SKM-1 treated with dmso at 0.1 percent for 144 hours (cell line): ENCODE measurements at regions not wholly inside any gene's neighbourhood (a gene's known extent, or its start where the extent isn't known, plus 50 kb on each side); places are given as distances from the start of the nearest gene placed in this dataset.
A peak's percentile ranks its signal among the peaks of the same experiment; 100 is the strongest.

Experiments used
- DNase-seq: peaks from one replicate; lab custom pipeline; 2025; ENCODE audit not compliant: unreplicated experiment; lab: John Stamatoyannopoulos, UW

GRCh38 chr14:58942516-58942915 lies 246.0 kb upstream of the DAAM1 start:
- DNase-seq: no peak

DNA sequence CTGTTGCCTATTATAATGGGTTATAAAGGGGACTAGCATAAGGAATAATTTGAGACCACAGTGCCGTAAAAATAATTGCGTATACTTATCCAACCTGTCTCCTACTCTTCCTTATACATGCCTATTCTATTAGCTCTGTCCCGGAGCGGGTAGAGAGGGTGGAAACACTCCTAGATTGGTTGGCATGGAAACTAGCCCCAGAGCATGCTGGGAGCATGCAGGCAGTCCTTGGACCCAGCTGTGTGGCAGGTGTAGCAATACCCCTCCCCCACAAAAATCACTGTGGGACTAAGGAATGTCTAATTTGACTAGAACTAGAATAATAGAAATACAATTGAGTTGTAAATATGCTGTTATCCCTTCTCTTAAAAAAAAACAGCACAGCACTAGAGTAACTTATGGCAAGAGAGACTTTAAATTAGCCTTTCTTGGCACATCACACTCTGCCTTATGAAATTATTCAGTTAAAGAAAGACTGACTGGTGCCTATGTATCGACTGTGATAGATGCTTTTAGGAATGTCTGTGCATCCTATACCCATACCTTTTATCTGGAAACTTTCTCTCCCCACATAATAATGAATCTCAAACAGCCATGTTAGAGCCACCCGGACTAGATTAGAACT lies 244.0 kb upstream of the DAAM1 start:
- DNase-seq: no peak

GRCh38 chr14:58944968-58945356 lies 243.5 kb upstream of the DAAM1 start:
- DNase-seq: no peak

DNA sequence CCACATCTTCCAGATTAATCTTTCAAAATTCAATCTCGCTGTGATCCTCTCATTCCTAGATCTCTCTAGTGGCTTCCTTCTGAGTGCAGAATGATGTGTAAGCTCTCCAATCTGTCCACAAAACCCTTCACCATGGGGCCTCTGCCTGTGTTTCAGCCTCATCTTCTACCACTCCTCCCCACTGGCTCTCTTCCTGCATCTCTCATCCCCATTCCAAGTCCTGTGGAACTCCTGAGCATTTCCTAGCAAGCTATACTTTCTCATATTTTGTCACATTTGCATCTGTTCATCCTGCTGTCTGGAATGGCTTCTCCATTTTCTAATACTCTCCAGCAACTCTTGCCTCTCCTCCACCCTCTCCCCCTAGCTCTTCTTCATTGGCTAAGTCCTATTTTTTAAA lies 242.0 kb upstream of the DAAM1 start:
- no peak for DNase-seq

- no peak for DNase-seq
Measured at GRCh38 chr14:58947156-58947555, 241.3 kb upstream of the DAAM1 start.

DNA sequence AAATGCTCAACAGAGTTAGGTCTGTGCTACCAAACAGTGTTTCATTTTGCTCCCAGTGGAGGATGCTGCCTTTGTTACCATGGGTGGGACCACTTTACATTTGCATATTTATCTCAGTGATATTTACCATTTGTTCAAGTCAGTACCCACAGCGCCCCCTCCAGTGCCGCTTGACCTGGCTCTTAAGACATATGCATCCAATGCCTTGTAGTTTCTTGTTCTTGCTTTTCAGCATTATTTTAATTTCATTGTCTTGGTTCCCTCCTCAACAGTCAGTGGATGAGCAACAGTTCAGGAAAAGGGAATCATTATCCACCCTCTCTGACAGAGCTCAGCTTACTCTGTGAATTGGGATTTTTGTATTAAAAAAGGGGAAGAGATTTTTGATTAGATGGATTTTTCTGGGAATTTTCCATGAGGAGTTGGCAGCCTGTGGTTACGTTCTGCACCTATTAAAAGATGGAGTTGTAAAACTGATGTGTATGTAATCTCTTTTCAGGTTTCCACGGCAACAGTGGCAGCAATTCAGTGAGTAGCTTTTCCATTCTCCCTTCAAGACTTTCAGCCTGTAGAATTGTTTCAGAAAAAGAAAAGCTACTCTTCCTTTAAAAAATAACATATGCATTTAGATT lies 240.5 kb upstream of the DAAM1 start:
- no peak for DNase-seq

DNA sequence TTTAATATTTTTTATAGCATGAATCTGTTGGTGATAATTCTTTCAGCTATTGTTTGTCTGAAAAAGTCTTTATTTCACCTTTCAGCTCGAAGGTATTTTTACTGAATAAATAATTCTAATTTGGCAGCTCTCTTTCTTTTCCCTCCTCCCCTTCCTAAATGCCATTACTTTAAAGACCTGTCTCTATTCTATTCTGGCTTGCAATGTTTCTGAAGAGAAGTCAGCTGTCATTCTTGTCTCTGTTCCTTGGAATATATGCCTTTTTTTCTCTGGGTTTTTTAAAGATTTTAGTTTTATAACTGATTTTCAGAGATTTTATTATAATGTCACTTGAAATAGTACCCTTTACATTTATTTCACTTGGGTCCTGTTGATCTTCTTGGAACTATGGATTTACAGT lies 237.9 kb upstream of the DAAM1 start:
- no peak for DNase-seq

- DNase-seq: no peak
Measured at GRCh38 chr14:58951143-58951542, 237.3 kb upstream of the DAAM1 start.

- DNase-seq: no peak
Measured at GRCh38 chr14:58954052-58954451, 234.4 kb upstream of the DAAM1 start.

DNA sequence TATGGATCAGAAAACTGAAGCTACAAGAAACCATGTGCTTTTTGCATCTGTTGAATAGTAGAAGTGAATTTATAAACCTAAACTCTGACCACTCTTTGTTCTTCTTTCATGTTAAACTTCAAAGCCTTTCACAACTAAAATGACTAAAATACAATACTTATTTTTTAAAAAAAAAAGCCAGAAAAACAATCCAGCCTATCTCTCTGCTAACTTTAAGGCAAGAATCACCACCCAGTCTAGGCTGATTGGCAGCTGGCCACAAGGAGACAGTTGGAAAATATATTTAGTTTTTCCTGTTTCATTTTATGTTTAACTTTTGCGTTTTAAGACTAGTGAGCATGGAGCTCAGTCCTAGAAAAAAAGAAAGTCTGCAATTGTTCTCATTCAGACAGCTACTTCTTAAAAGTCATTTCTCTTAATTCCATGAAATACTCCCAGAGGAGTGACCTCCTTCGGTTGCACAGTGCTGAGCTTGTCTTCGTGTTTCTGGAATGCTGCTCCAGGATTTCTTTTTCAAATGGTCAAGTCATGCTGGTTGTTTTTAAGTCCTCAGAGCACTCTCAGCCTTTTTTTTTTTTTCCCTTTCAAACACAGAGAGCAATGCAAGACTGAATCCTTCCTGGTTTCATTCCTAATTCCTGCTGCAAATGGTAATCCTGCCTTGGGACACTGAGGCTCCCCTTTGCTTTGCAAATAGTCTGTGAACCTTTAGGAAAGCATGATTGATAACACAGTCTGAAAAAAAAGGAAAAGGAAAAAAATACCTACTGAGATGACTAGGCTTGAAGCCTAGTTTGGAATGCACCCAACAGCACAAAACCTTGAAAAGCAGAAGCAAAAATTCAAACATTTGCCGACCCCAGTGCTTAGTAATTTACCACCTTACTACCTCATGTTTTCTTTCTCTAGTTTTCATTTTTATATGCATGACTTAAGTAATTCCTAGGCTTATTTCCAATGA lies 233.3 kb upstream of the DAAM1 start:
- DNase-seq: no peak

GRCh38 chr14:58961045-58961731 lies 227.3 kb upstream of the DAAM1 start:
- no peak for DNase-seq

DNA sequence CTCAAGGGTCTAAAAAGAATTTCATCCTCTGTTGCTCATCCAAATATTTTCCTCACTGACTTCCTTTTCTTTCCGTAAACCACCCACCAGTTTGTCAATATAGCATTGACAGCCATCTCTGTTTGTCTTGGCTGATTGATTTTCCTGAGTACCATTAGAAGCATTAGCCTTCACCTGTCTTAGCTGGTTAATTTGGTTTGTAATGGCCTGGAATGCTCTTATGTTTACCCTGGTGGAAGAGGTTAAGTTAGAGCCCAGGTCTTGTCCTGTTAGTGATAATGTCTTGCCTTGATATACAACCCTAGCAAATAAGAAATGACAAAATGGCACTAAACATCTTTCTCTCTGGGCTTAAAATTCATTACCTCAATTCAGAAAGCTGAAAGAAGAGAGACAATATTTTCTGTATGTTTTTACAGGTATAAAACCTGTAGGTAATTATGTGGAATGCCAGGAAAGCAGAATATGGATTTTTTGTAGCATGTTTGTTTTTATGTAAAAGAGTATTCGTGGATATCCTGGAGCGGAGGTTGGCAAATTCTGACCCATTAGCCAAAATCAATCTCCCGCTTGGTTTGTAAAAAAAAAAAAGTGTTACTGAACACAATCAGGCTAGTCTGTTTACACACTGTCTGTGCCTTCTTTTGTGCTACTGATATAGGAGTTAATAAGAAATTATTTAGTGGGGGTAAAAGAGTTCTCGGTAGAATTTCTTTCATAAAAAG lies 224.4 kb upstream of the DAAM1 start:
- DNase-seq: no peak

- DNase-seq: no peak
Measured at GRCh38 chr14:58964598-58964928, 223.9 kb upstream of the DAAM1 start.

DNA sequence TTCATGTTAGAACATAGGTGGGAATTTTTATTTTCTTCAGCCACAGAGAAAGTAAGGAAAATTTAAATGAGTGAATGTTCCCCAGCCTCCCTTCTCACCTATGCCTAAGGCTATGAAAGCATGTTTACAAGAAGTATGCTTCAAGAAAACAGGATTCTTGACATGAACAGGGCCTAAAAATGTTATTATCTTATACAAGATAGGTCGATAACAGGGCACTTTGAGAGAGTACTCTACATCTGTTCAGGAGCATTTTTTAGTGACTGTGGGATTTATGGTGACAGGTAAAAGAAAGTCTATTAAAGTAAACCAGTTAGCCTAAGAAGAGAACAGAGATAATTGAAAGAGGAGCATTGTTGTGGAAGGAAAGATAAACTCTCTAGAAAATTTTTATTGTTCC lies 222.9 kb upstream of the DAAM1 start:
- DNase-seq: no peak

GRCh38 chr14:58966997-58967396 lies 221.5 kb upstream of the DAAM1 start:
- no peak for DNase-seq

- DNase-seq: no peak
Measured at GRCh38 chr14:58969951-58970751, 218.3 kb upstream of the DAAM1 start.

DNA sequence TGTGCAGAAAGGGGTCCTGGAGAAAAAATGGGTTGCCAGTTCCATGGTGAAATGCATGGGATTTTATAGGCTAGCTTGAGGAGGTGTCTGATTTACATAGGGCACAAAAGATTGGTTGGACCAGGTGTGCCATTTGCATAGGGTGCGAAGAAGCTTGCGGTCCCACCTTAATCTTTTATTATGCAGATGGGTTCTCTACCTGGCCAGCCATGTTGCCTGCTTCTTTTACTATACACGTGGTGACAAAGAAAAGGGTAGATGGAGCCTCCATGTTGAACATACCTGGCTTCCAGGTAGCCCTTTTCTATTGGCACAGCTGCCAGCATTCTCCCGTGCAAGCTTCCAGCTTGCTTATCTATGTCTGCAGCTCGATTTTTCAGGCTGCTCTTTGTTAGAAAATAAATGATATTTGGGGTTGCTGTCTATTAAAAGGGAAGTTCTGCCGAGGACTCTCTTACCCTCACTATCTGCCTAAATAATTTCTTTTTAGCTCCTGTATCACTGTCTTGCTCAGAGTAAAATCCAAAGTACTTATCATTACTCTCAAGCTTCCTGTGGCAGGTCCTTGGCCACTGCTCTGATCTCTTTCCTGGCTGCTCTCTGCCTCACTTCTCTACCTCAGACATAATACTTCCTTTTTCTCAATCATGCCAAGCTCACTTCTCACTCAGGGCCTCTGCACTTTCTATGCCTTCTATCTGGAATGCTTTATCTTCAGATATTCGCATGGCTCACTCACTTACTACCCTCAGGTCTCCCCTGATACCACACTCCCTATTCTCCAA lies 216.0 kb upstream of the DAAM1 start:
- peak; percentile 16 for DNase-seq

GRCh38 chr14:58977366-58977765 lies 211.1 kb upstream of the DAAM1 start:
- DNase-seq: no peak

DNA sequence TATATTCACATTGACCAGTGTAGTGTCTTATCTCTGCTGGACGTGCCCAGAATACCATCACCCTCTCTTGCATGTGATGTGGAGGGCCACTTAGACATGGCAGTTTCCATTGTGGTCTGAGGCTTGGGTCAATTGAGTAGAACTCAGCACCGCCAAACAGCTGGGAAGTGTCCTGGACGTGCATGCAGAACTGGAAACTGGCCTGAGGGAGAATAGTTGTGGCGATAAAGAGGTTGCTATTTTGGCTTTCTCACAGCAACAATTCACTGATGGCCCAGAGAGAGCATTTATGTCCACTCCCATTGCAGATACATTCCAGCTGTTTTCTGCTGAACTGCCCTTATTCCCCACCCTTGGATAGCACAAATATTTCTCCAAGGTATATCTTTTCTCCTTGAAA lies 210.1 kb upstream of the DAAM1 start:
- DNase-seq: no peak
